ENCODE measurements at regions not wholly inside any gene's neighbourhood (a gene's known extent, or its start where the extent isn't known, plus 50 kb on each side); places are given as distances from the start of the nearest gene placed in this dataset.

GRCh38 chr5:101897914-101898313 is 398.2 kb downstream of the SLCO4C1 start:
- TF ChIP-seq CTCF (IDR thresholded peaks at IDR 0.05; ENCODE audit: partially characterized antibody, unreplicated experiment): no peak
- Mint-ChIP-seq H3K4me1 (ENCODE audit: low read depth, unreplicated experiment) (peaks cover 11% of the 10 kb centered on the region), H3K9me3 (ENCODE audit: unreplicated experiment) (peaks cover 7% of the 10 kb centered on the region), H3K4me3 (ENCODE audit: unreplicated experiment) (peak overlapping the region; percentile 28), H3K27ac (ENCODE audit: unreplicated experiment) (peak overlapping the region; percentile 92), H3K27me3 (ENCODE audit: unreplicated experiment) (peaks cover 4% of the 10 kb centered on the region), H3K36me3 (ENCODE audit: unreplicated experiment) (no peaks in the 10 kb centered on the region)
- peak; percentile 64 for DNase-seq

GRCh38 chr5:101894985-101895384 is 401.1 kb downstream of the SLCO4C1 start:
- DNase-seq: no peak
- H3K27me3 Mint-ChIP-seq (ENCODE audit: unreplicated experiment): peaks cover 4% of the 10 kb centered on the region
- H3K9me3 Mint-ChIP-seq (ENCODE audit: unreplicated experiment): peaks cover 7% of the 10 kb centered on the region
- no peak overlapping the region for H3K27ac Mint-ChIP-seq (ENCODE audit: unreplicated experiment)
- no peak for TF ChIP-seq CTCF (IDR thresholded peaks at IDR 0.05; ENCODE audit: partially characterized antibody, unreplicated experiment)
- H3K36me3 Mint-ChIP-seq (ENCODE audit: unreplicated experiment): no peaks in the 10 kb centered on the region
- H3K4me1 Mint-ChIP-seq (ENCODE audit: low read depth, unreplicated experiment): peaks cover 10% of the 10 kb centered on the region
- no peak overlapping the region for H3K4me3 Mint-ChIP-seq (ENCODE audit: unreplicated experiment)

DNA sequence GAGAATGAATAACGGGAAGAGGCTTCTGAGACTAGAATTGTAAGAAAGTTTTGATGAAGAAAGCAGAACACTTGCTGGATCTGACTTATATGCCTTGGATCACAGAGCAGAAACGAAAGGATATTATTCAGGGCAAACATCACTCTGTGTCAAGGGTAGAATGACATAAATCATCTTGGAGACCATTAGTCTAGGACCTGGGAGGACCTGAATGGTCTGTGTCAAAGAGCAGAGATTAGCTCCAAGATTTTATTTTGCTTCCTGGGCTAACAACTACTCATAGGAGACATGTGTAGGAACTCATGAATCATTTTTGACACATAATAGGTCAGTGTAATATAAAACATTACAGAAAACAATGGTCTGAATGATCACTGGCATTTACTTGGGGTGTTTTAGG is 417.9 kb downstream of the SLCO4C1 start:
- H3K9me3 Mint-ChIP-seq (ENCODE audit: unreplicated experiment): no peaks in the 10 kb centered on the region
- TF ChIP-seq CTCF (IDR thresholded peaks at IDR 0.05; ENCODE audit: partially characterized antibody, unreplicated experiment): no peak
- H3K4me1 Mint-ChIP-seq (ENCODE audit: low read depth, unreplicated experiment): no peaks in the 10 kb centered on the region
- no peaks in the 10 kb centered on the region for H3K27me3 Mint-ChIP-seq (ENCODE audit: unreplicated experiment)
- DNase-seq: no peak
- H3K36me3 Mint-ChIP-seq (ENCODE audit: unreplicated experiment): no peaks in the 10 kb centered on the region
- H3K27ac Mint-ChIP-seq (ENCODE audit: unreplicated experiment): no peak overlapping the region
- H3K4me3 Mint-ChIP-seq (ENCODE audit: unreplicated experiment): no peak overlapping the region

DNA sequence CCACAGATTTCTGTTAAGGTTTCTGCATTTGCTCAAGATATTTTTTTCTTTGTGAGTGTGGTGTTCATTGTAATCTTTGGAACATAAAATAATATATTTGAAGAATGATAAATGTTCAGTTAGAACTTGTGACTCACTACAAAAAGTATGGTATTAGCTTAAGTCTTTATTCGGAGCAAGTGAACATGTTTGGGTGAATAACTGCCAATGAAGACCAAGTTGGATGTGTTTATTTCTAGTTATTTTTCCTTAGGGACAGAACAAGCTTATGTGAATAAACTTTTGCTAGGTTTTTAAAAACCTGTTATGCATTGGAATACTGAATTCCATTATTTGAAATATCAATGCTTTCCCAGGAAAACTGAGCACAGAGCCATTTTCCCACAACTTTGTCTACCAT is 418.6 kb downstream of the SLCO4C1 start:
- H3K27me3 Mint-ChIP-seq (ENCODE audit: unreplicated experiment): no peaks in the 10 kb centered on the region
- no peak overlapping the region for H3K27ac Mint-ChIP-seq (ENCODE audit: unreplicated experiment)
- no peaks in the 10 kb centered on the region for H3K36me3 Mint-ChIP-seq (ENCODE audit: unreplicated experiment)
- TF ChIP-seq CTCF (IDR thresholded peaks at IDR 0.05; ENCODE audit: partially characterized antibody, unreplicated experiment): no peak
- H3K4me3 Mint-ChIP-seq (ENCODE audit: unreplicated experiment): no peak overlapping the region
- no peaks in the 10 kb centered on the region for H3K9me3 Mint-ChIP-seq (ENCODE audit: unreplicated experiment)
- no peak for DNase-seq
- H3K4me1 Mint-ChIP-seq (ENCODE audit: low read depth, unreplicated experiment): no peaks in the 10 kb centered on the region

DNA sequence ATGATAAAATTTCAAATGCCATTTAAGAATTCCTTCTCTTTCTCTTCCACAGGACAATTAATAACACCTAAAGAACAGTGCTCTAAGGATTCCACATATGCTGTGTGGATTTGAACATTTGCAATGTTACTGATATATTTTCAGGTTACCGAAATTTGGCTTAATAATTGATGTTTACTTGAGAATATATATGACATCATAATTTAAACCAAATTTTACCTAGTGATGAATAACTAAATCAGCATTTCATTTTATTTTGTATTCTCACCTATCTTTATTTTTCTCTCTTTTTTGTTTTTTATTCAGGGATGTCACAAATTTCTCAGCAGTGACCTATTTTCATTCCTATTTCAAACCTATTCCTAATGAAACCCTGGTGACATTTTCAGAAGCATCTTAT is 429.6 kb downstream of the SLCO4C1 start:
- no peak for TF ChIP-seq CTCF (IDR thresholded peaks at IDR 0.05; ENCODE audit: partially characterized antibody, unreplicated experiment)
- Mint-ChIP-seq H3K4me1 (ENCODE audit: low read depth, unreplicated experiment) (no peaks in the 10 kb centered on the region), H3K27ac (ENCODE audit: unreplicated experiment) (no peak overlapping the region), H3K36me3 (ENCODE audit: unreplicated experiment) (no peaks in the 10 kb centered on the region), H3K9me3 (ENCODE audit: unreplicated experiment) (no peaks in the 10 kb centered on the region), H3K27me3 (ENCODE audit: unreplicated experiment) (no peaks in the 10 kb centered on the region), H3K4me3 (ENCODE audit: unreplicated experiment) (no peak overlapping the region)
- DNase-seq: no peak

Measured in glutamatergic neuron (in vitro differentiated cells).